ENCODE measurements at regions not wholly inside any gene's neighbourhood (a gene's known extent, or its start where the extent isn't known, plus 50 kb on each side); places are given as distances from the start of the nearest gene placed in this dataset.

- TF ChIP-seq RNF219 (CRISPR knock-in tag; IDR thresholded peaks at IDR 0.05) (peak; percentile 76; the same call in 1 of the 2 replicates), PLRG1 (conservative IDR thresholded peaks at IDR 0.05) (no peak), HNRNPLL (IDR thresholded peaks at IDR 0.05; ENCODE audit: low read depth, low read length, poor library complexity, severe bottlenecking) (no peak), ZNF567 (CRISPR knock-in tag; IDR thresholded peaks at IDR 0.05; ENCODE audit: borderline replicate concordance) (no peak; the same call in 1 of the 2 replicates), JARID2 (CRISPR knock-in tag; IDR thresholded peaks at IDR 0.05; ENCODE audit: insufficient replicate concordance) (no peak), POLR2A (IDR thresholded peaks at IDR 0.05; ENCODE audit: insufficient read depth in 1 of 2, low read depth in 2 of 2, low read length in 2 of 2) (no peak), ZNF816 (CRISPR knock-in tag; IDR thresholded peaks at IDR 0.05; ENCODE audit: borderline replicate concordance) (peak; percentile 37; the same call in 1 of the 2 replicates), HOXD1 (CRISPR knock-in tag; IDR thresholded peaks at IDR 0.05) (no peak), TCF7 (IDR thresholded peaks at IDR 0.05; ENCODE audit: low read depth) (no peak), ZNF772 (CRISPR knock-in tag; IDR thresholded peaks at IDR 0.05) (no peak), NFYB (CRISPR knock-in tag; IDR thresholded peaks at IDR 0.05) (no peak)
- TF ChIP-seq, protein P1, sequence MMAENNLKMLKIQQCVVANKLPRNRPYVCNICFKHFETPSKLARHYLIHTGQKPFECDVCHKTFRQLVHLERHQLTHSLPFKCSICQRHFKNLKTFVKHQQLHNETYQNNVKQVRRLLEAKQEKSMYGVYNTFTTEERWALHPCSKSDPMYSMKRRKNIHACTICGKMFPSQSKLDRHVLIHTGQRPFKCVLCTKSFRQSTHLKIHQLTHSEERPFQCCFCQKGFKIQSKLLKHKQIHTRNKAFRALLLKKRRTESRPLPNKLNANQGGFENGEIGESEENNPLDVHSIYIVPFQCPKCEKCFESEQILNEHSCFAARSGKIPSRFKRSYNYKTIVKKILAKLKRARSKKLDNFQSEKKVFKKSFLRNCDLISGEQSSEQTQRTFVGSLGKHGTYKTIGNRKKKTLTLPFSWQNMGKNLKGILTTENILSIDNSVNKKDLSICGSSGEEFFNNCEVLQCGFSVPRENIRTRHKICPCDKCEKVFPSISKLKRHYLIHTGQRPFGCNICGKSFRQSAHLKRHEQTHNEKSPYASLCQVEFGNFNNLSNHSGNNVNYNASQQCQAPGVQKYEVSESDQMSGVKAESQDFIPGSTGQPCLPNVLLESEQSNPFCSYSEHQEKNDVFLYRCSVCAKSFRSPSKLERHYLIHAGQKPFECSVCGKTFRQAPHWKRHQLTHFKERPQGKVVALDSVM (CRISPR knock-in tag; IDR thresholded peaks at IDR 0.05) = no peak
- TF ChIP-seq, protein P2, sequence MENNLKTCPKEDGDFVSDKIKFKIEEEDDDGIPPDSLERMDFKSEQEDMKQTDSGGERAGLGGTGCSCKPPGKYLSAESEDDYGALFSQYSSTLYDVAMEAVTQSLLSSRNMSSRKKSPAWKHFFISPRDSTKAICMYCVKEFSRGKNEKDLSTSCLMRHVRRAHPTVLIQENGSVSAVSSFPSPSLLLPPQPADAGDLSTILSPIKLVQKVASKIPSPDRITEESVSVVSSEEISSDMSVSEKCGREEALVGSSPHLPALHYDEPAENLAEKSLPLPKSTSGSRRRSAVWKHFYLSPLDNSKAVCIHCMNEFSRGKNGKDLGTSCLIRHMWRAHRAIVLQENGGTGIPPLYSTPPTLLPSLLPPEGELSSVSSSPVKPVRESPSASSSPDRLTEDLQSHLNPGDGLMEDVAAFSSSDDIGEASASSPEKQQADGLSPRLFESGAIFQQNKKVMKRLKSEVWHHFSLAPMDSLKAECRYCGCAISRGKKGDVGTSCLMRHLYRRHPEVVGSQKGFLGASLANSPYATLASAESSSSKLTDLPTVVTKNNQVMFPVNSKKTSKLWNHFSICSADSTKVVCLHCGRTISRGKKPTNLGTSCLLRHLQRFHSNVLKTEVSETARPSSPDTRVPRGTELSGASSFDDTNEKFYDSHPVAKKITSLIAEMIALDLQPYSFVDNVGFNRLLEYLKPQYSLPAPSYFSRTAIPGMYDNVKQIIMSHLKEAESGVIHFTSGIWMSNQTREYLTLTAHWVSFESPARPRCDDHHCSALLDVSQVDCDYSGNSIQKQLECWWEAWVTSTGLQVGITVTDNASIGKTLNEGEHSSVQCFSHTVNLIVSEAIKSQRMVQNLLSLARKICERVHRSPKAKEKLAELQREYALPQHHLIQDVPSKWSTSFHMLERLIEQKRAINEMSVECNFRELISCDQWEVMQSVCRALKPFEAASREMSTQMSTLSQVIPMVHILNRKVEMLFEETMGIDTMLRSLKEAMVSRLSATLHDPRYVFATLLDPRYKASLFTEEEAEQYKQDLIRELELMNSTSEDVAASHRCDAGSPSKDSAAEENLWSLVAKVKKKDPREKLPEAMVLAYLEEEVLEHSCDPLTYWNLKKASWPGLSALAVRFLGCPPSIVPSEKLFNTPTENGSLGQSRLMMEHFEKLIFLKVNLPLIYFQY (CRISPR knock-in tag; IDR thresholded peaks at IDR 0.05; ENCODE audit: borderline replicate concordance) = no peak
- TF ChIP-seq, protein P3, sequence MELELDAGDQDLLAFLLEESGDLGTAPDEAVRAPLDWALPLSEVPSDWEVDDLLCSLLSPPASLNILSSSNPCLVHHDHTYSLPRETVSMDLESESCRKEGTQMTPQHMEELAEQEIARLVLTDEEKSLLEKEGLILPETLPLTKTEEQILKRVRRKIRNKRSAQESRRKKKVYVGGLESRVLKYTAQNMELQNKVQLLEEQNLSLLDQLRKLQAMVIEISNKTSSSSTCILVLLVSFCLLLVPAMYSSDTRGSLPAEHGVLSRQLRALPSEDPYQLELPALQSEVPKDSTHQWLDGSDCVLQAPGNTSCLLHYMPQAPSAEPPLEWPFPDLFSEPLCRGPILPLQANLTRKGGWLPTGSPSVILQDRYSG (CRISPR knock-in tag; IDR thresholded peaks at IDR 0.05) = no peak
- TF ChIP-seq, protein P4, sequence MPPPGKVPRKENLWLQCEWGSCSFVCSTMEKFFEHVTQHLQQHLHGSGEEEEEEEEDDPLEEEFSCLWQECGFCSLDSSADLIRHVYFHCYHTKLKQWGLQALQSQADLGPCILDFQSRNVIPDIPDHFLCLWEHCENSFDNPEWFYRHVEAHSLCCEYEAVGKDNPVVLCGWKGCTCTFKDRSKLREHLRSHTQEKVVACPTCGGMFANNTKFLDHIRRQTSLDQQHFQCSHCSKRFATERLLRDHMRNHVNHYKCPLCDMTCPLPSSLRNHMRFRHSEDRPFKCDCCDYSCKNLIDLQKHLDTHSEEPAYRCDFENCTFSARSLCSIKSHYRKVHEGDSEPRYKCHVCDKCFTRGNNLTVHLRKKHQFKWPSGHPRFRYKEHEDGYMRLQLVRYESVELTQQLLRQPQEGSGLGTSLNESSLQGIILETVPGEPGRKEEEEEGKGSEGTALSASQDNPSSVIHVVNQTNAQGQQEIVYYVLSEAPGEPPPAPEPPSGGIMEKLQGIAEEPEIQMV (CRISPR knock-in tag; IDR thresholded peaks at IDR 0.05; ENCODE audit: low read depth) = no peak
- TF ChIP-seq, protein P5, sequence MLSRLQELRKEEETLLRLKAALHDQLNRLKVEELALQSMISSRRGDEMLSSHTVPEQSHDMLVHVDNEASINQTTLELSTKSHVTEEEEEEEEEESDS (CRISPR knock-in tag; IDR thresholded peaks at IDR 0.05; ENCODE audit: borderline replicate concordance) = 0 out of 2 replicates have a peak, but pooled peaks have one; percentile 38
These were observed 370.8 kb downstream of the SEC14L1 start (continued) for GRCh38 chr17:77511514-77512061.

Measured in HepG2 (cell line).